HG02763 (cell line): ENCODE measurements at regions not wholly inside any gene's neighbourhood (a gene's known extent, or its start where the extent isn't known, plus 50 kb on each side); places are given as distances from the start of the nearest gene placed in this dataset.
"Not testable (repeated sequence)": the region's sequence is repeated elsewhere in the genome, so short reads cannot be mapped to it uniquely, and the experiment has no call there.

Experiments
- ATAC-seq: cut with Tn5 transposase; IDR thresholded peaks from one replicate; pipeline ENCODE4 v1.9.1; 2021; ENCODE audit warnings: mild to moderate bottlenecking, moderate library complexity; ENCODE audit not compliant: unreplicated experiment

DNA sequence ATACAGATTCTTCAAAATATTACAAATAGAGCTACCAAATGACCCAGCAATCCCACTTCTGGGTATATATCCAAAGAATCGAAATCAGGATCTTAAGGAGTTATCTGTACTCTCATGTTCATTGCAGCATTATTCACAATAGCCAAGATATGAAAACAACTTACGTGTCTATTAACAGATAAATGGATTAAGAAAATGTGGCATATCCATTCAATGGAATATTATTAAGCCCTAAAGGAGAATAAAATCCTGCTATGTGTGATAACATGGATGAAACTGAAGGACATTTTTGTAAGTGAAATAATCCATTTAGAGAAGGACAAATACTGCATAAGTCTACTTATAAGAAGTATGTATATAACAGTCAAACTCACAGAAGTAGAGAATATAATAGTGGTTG is 450.6 kb downstream of the TMEM232 start:
- no peak for ATAC-seq

DNA sequence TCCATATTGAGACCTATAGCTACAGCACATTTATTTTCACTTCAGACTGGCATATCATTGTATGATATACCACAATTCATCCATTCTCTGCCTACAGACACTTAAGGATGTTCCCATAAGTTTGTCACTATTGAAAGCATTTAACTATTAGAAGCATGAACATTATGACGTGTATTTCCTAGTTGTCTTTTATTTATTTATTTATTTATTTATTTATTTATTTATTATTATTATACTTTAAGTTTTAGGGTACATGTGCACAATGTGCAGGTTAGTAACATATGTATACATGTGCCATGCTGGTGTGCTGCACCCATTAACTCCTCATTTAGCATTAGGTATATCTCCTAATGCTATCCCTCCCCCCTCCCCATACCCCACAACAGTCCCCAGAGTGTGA is 448.0 kb downstream of the TMEM232 start:
- ATAC-seq: not testable (repeated sequence)

DNA sequence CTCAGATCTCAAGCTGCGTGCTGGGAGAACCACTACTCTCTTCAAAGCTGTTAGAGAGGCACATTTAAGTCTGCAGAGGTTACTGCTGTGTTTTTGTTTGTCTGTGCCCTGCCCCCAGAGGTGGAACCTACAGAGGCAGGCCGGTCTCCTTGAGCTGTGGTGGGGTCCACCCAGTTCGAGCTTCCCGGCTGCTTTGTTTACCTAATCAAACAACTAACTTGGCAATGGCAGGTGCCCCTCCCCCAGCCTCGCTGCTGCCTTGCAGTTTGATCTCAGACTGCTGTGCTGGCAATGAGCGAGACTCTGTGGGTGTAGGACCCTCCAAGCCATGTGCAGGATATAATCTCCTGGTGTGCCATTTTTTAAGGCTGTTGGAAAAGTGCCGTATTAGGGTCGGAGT is 442.4 kb downstream of the TMEM232 start:
- ATAC-seq: not testable (repeated sequence)

DNA sequence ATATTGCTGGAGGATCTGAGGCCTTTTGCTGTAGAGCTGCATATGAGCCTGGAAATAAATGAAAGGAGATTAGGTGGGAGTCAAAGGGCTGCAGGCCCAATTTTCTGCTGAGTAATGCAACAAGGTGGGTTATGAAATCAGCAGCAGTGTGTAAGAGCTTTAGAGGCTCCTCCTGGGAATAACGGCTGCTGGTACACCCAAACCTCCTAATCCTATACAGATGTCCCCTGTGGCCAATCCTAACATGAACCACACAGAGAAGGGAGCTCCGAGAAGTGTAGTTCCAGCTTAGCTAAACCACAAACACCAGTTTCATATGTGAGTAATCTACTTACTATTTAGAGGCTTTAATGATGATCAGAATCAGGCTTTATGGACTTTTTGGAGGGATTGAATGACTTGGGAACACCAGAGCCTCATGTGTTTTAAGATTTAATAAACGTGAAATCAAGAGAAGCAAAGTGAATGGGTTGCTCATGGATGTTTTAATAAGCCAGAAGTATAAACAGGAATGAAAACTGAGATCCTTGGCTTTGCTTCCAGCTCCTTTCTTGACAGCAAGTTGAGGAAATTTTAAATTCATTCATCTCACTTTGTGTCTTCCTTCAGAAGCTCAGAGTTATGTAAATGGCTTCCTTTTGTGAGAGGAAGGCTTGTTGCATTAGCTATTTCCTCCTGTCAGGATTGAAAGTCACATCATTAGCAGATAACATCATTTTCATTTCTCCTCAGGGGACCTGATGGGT is 437.5 kb downstream of the TMEM232 start:
- ATAC-seq: no peak

DNA sequence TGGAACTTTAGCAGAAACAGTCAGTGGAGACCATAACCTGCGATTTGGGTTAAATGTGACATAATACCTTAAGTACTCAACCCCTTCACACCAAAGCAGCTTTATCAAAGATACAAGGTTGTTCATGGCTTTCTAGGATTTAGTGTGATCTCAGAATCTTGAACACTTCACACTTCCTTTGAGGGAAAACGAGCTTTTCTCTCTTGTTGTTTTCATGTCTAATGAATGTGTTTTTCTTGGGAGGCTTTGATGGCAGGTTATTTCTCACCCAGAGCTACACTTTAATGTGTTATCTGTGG is 437.0 kb downstream of the TMEM232 start:
- no peak for ATAC-seq

DNA sequence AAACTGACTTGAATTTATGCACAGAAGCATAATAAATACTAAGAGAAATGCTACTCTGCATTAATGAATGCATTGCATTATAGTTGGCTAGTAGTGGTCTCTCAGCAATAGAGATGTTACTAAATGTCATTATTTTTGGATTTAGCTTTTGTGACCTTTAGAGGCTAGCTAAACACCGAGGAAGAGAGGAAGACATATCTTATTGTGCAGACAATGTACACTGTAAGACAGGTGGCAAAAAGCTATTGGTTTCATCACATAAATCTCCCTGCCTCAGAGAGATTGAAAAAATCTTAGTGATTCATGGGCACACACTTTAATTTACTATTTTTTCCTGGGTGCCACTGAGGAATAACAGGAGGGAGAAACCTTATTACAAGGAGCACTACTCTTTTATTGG is 435.9 kb downstream of the TMEM232 start:
- no peak for ATAC-seq

DNA sequence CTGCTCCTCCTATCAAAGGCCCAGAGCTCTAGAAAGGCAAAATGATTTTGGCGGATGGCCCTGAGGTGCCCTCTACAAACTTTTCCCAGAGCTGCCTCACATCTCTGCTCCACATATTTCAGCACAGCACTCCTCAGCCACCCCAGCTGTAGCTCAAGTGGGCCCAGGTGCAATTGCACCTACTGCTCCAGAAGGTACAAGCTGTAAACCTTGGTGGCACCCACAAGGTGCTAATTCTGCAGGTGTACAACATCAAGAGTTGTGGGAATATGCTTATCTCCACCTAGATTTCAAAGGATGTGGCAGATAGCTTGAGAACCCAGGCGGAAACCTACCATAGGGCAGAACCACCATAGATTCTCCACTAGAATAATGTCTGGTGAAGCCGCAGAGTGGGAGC is 432.2 kb downstream of the TMEM232 start:
- ATAC-seq: no peak

DNA sequence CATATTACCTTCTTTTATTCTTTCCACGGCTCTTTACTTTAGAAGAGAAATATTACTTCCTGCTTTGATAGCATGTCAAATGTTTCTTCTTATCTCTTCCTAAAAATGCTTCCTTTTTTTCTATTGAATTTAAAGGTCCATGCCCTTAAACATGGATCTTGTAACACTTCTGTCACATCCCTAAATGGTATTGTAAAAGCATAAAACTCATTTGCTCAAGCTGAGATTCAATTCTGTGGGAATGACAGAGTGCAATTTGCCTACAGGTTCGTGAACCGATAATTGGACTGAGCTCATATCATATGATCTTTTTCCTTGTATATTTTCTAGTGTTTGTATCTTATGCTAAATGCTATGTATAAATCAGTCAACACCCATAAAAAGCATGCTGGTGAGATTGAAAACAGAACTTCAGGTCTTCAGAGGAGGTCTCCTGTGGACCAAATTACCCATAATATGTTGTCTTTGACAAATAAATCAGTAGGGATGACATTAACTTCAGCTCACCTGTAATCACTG is 429.3 kb downstream of the TMEM232 start:
- ATAC-seq: no peak

DNA sequence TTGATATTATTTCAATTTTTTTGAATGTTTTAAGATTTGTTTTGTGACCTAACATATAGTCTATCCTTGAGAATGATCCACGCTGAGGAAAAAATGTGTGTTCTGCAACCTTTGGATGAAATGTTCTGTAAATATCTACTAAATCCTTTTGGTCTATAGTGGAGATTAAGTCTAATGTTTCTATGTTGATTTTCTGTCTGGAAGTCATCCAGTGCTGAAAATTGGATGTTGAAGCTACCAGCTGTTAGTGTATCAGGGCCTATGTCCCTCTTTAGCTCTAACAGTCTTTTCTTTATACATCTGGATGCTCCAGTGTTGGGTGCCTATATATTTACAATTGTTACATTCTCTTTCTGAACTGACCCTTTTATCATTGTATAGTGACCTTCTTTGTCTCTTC is 422.3 kb downstream of the TMEM232 start:
- no peak for ATAC-seq

DNA sequence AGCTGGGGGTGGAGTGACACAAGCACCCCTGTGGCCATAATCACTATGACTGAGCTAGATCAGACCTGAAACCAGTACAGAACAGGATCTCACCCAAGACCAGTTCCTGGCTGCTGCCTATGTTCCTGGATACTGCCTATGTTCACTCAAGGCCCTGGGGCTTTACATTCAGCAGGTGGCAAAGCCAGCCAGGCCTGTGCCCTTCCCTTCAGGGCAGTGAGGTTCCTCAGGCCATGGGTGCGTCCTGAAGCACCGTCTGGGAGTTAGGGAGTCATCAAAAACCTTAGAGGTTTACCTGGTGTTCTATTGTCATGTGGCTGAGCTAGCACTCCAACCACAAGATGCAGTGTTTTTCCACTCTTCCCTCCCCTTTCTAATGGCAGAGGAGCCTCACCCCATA is 419.8 kb downstream of the TMEM232 start:
- ATAC-seq: no peak

DNA sequence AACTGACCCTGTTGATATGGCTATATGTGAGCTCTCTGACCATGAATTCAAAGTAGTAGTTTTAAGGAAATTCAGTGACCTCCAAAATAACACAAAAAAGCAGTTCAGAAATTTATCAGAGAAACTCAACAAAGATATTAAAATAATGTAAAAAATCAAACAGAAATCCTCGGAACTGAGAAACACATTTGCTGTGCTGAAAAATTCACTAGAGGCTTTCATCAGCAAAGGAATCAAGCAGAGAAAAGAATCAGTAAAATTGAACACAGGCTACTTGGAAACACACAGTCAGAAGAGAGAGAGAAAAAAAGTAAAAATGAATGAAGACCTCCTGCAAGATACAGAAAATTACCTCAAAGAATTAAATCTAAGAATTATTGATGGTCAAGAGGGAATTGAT is 417.2 kb downstream of the TMEM232 start:
- ATAC-seq: no peak

DNA sequence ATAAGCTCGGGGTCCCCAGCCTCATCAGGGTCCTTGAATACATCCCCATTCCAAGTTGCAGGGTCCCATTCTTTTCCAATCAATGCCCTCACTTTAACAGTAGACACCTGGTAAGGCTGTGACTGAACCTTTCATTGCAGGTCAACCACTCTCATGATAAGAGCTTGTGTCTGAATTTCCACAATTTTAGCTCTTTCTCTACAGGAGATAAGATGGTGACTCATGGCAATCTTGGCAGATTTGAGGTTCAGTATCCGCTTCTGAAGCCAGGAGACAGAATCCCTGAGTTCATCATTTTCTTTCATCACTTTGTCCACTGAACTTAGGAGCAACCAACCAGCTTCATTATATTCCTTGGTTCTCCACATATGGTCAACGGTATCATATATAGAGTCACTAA is 409.9 kb downstream of the TMEM232 start:
- not testable (repeated sequence) for ATAC-seq

DNA sequence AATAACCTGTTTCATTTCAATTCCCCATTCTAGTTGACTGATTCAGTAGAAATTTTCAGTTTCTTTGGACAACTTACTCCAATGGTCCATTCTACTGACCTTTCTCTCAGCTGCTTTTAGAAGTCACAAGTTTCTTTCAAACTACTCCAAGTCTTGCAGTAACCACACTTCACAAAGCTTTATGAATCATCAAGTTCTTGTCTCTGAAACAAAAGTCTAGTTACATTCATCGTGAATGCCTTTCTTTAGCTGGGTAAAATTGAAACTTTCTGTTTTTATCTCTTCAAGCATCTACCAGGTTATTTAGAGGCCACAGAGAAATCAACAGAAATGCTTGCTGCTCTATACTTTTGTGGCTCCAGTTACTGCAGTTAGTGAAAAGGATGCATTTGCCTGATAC is 405.4 kb downstream of the TMEM232 start:
- ATAC-seq: no peak

DNA sequence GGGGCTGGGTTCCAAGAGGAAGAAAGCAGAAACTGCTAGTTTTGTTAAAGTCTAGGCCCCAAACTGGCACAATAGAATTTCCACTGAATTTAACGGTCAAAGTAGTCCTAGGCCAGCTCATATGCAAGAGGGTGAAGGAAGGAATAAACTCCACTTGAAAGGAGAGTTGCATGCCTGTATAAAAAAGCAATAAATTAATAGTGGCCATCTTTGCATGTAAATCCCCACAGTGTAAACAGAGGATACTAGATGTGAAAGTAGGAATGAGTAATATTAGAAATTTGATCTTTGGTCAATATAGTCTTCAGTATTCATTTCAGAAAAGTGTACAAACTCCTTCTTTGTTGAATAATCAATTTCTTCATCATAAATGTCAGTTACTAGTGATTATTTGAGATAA is 403.1 kb downstream of the TMEM232 start:
- no peak for ATAC-seq

DNA sequence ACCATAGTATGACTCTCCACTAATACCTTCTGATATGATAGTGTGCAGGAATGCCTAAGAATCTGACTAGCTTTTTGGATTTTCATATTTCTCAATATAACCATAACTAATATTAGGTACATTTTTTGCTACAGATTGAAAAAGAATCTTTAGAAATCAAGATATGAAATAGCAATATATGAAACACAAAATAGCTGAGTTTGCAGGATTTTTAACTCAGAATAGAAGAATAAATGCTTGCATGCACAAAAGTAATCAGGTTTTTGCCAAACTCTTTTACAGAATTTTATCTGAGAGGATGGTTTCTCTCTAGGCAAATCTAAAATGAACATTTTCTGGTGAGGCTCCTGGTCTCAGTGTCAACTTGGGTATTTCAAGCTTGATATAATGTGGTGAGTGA is 402.6 kb downstream of the TMEM232 start:
- ATAC-seq: no peak

DNA sequence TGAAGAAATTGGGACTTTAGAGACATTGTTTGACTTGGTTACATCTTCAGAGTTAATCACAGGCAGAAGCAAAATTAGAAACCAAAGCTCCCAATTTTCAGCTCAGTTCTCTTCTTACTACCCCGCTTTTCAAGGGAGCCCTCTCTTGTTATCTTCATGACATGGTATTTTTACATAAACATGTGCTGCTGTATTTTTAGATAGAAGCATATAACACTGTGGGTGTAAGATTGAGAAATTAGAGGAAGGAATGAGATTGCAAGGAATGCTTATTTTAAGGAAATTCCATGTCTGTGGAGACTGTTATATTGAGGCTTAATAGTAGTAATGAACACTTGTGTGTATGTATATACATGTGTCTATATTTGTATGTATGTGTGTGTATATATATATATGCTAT is 401.6 kb downstream of the TMEM232 start:
- no peak for ATAC-seq

DNA sequence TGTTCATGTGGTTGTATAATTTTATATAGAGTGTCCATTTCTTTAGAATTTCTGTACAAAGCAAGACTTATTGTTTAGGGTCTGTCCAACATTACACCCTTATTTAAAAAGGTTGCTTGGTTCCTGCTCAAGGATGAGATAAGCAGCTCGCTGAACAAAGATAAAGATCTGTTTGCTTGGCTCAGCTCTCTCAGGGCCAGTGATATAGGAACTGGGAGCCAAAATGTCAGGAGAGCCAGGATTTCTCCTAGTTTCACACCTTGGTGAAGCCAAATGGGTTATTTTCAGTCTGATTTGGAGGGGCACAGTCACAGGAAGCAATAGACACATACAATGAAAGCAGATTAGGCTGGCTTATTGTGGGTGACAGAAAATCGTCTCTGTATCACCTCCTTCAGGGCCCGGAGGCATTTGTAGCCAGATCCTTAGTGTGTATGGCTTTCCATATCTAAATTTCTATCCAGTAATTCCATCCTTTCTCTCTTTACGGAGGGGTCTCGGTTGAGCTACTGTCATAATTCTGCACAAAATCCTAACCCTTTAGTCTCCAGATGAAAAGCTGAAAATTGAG is 396.4 kb downstream of the TMEM232 start:
- ATAC-seq: no peak

DNA sequence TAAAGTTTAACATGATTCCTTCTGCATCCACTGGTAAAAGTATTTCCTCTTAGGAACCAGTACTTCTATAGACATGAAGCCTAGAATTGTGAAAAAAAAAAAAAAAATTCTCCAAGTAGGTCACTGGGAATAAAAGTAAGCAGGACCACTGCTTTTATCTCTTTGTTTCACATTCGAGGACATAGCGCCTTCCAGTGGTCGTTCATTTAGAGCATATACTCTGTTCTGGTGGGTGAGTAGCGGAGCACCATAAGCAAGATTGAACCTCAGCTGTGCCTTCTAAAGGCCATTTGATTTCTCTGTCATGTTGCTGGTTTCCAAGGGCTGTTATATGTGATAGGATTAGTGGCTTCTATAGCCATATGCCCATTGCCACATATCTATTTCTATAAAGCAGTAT is 393.1 kb downstream of the TMEM232 start:
- ATAC-seq: no peak

DNA sequence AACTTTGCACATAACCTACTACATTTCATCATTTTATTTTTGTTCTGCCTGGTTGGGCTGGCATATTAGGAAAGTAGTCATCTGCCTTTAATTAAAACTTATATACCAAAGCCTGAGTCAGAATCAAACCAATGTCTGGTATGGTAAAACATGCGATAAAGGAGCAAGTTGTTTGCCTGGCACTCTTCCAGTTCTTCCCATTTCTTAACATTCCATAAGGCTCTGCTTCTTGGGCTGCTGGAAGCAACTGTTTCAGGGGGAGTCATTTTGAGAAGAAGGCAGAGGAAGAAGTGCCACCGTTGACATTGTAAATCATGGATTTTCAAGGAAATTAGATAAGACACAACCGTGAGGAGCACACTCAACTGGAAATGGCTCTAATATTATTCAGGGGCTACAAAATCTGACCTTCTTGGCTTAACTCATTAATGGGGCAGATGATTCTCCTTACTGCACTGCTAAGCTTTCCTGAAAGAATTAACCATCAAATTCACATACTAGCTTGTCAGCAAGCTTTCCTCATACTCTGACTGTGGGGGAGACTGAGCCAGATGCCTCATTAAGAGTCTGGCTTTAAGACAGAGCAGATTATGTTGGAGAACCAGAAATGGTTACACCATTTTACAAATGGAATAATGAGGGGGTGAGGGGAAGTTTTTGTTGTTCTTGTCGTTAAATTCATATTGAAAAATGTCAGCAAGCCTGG is 391.0 kb downstream of the TMEM232 start:
- no peak for ATAC-seq

DNA sequence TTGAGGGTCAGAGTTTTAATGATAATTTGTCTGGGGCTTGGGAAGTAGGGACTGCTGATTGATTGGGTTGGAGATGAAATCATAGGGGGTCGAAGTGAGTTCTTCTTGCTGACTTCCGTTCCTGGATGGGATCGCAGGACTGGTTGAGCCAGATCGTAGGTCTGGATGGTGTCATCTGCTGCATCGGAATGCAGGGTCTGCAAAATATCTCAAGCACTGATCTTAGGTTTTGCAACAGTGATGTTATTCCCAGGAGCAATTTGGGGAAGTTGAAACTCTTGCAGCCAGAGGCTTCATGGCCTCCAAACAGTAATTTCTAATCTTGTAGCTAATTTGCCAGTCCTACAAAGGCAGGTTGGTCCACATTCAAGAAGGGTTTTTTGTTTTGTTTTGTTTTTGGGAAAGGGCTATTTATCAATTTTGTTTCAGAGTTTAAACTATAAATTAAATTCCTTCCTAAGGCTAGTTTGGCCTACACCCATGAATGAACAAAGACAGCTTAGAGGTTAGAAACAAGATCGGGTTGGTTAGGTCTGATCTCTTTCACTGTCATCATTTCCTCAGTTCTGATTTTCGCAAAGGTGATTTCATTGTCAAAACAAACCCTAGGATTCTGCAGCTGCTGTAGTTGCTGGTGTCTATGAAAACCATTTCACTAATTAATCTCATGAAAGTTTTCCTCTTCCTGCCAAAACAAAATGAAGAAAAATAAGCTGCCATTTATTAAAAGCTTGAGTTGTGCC is 388.0 kb downstream of the TMEM232 start:
- ATAC-seq: no peak

DNA sequence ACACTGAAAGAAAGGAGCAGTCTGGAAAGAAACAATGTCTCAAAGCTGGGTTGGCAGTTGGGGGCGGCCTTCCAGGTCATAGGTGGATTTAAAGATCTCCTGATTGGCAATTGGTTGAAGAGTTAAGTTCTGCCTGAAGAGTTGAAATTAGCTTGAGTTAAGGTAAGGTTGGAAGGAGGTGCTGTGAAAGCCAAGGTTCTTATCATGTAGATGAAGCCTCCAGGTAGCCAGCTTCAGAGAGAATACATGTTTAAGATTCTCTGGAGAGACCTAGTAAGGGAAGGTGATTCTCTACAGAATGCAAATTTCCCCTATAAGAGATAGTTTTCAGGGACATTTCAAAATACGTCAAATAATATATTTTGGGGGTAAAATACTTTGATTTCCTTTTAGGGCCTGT is 387.1 kb downstream of the TMEM232 start:
- ATAC-seq: no peak

DNA sequence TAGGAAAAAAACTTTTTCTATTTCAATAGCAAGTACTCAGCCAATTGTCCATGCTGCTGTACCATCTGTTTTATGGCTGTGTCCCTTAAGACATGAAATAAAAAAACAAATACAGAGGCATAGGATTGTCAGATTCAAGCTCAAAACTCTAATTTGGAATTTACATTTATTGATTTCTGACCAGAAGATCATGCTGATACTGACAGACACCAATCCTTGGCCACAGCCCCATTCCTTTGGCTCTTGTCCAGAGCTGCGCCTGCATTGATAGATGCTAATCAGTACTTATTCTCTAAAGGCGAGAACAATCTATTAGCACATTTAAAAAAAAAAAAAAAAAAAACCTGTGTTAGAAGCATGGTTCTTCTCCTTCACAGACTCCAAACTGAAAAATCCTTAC is 384.6 kb downstream of the TMEM232 start:
- ATAC-seq: no peak
